HG03135 (cell line): ENCODE measurements at regions not wholly inside any gene's neighbourhood (a gene's known extent, or its start where the extent isn't known, plus 50 kb on each side); places are given as distances from the start of the nearest gene placed in this dataset.
"Not testable (repeated sequence)": the region's sequence is repeated elsewhere in the genome, so short reads cannot be mapped to it uniquely, and the experiment has no call there.

Experiments
- ATAC-seq: cut with Tn5 transposase; IDR thresholded peaks from one replicate; pipeline ENCODE4 v1.9.1; 2021; ENCODE audit warnings: mild to moderate bottlenecking, moderate library complexity; ENCODE audit not compliant: unreplicated experiment

DNA sequence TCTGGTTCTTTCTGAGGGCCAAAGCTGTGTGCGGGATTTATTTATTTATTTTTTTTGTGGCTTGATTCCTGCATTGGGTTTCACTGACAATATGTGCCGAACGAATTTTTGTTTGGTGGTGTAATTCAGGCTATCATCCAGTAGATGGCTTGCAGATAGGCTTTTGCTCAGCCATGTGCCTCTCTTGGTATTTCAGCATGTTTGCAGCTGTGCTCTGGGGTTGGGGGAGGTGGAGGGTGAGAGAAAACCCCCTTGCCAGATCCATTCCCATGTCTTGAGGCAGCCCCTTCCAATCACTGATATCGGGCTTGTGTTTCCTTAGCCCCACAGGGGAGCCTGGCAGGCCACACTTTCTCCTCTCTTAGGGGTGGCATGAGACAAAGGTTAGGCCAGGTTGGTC, 302.4 kb downstream of the PTGER3 start:
- ATAC-seq = no peak

DNA sequence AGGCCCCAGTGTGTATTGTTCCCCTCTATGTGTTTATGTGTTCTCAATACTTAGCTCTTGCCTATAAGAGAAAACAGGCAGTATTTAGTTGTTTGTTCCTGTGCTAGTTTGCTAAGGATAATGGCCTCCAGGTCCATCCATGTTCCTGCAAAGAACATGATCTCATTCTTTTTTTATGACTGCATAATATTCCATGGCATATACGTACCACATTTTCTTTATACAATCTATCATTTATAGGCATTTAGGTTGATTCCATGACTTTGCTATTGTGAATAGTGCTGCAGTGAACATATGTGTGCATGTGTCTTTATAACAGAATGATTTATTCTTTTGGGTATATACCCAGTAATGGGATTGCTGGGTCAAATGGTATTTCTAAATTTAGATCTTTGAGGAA, 301.6 kb downstream of the PTGER3 start:
- ATAC-seq = not testable (repeated sequence)

DNA sequence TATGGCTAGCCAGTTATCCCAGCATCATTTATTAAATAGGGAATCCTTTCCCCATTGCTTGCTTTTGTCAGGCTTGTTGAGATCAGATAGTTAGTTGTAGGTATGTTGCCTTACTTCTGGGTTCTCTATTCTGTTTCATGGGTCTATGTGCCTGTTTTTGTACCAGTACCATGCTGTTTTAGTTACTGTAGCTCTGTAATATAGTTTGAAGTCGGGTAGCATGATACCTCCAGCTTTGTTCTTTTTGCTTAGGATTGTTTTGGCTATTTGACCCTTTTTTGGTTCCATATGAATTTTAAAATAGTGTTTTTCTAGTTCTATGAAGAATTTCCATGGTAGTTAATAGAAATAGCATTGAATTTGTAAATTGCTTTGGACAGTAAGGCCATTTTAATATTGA, 300.5 kb downstream of the PTGER3 start:
- ATAC-seq = not testable (repeated sequence)

DNA sequence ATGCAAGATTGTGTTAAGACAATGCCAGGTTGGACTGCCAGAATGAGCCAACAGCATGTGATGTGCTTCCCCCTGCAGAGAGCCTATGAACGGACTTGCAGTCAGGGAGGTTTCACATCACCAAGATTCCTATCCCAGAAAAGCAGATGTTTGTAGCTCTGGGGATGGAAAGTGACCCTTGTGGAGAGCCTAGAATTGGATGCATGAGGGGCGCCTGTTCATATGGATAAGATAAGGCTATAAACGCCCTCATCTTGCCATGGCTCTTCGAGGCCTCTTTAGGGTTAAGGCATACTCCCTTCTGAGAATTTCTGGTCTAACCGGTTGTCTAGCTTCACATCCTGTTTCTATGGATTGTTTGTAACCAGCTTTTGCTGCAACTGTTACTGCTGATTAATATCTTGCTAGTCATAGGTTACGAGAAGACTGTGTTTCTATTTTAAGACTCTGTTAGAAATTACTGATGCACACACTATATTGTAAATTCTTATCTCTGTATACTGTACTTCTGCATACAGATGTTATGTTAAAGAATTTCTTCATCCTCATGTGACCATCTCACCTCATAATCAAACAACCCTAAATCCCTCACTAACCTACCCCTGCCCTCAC, 295.8 kb downstream of the PTGER3 start:
- not testable (repeated sequence) for ATAC-seq

DNA sequence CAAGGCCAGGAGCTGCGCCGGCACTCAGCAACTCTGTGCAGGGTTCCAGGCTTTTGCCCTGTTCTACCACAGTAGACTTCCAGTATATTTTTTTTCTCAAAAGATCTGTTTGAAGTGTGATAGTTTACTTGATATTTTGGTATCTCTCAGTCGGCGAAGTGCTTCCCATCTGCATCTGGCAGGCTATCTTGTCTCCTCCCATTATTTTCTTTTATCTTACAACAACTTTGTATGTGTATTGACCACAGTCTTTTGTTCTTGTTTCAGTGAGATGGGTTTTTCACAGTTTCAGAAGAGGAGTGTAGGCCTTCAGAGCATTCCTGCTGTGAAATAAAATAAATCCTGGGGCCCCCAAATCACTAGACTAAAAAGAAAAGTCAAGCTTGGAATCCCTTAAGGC, 292.9 kb downstream of the PTGER3 start:
- ATAC-seq = no peak

DNA sequence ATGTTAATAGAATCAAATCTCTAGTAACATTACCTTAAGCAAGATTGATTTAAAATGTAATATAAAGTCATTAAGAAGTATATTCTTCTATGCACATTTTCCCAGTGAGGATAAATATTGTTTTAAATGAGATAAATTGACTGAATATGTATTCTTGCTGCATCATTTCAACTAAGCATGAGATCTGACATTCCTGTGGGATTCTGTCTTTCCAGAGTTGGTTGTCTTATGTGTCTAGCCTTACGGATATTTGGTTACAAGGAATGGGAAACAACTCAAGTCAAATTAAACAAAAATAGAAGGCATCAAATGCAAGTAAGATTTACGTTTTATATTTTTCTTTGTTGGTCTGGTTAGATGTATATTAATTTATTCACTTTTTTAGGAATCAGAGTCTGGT, 287.5 kb downstream of the PTGER3 start:
- no peak for ATAC-seq

DNA sequence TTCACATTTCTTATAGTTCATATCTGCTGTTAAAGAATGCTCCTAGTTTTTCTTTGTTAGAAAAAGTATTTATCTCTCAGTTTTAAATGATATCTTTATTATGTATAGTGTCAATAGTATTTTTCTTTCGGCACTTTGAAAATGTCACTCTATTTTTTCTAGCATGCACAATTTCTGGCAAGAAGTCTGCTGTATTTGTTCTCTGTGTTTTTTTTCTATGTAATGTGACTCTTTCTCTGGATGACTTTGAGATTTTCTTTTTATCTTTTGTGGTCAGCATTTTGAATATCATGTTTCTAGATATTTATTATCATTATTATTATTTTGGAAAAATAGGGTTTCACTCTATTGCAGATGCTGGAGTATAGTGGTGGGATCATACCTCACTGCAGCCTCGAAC, 285.2 kb downstream of the PTGER3 start:
- ATAC-seq = no peak

DNA sequence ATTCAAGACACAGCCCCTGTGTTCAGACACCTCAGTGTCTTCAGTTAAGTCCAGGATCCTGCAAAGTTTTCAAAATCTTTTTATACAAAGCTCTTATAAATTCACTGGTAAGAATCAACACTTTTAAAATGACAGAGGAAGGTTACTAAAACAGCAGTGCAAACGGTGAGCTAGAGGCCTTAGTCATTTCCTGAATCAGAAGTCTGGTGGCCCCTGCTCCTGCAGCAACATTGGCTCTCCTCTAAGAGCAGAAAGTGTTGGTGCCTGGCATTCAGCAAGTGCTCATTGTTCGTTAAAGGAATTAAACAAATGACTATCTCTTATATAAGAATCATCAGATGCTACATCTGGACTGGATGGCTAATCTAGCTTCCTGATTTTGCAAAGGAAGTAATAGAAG, 282.9 kb downstream of the PTGER3 start:
- no peak for ATAC-seq

DNA sequence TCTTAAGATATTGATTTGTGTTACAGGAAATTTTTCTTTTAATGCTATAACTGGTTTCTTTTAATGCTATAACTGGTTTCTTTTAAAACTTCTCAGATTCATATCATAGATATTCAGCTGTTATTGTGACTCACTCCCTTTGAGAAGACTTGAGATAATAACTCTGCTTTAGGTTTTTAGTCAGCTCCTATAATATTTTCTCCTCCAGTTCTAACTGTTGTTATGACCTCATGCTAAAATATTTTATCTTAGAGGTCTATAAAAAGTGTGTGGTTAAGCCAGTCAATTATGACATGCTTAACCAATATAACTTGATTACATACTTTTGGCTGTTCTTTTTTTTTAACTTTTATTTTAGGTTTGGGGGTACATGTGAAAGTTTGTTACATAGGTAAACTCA, 280.2 kb downstream of the PTGER3 start:
- no peak for ATAC-seq

DNA sequence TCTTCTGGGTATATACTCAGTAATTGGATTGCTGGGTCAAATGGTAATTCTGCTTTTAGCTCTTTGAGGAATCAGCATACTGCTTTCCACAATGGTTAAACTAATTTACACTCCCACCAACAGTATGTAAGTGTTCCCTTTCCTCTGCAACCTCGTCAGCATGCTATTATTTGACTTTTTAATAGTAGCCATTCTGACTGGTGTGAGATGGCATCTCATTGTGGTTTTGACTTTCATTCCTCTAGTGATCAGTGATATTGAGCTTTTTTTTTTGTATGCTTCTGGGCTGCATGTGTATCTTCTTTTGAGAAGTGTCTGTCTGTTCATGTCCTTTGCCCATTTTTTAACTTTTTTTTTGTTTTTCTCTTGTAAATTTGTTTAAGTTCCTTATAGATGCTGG, 279.4 kb downstream of the PTGER3 start:
- no peak for ATAC-seq

DNA sequence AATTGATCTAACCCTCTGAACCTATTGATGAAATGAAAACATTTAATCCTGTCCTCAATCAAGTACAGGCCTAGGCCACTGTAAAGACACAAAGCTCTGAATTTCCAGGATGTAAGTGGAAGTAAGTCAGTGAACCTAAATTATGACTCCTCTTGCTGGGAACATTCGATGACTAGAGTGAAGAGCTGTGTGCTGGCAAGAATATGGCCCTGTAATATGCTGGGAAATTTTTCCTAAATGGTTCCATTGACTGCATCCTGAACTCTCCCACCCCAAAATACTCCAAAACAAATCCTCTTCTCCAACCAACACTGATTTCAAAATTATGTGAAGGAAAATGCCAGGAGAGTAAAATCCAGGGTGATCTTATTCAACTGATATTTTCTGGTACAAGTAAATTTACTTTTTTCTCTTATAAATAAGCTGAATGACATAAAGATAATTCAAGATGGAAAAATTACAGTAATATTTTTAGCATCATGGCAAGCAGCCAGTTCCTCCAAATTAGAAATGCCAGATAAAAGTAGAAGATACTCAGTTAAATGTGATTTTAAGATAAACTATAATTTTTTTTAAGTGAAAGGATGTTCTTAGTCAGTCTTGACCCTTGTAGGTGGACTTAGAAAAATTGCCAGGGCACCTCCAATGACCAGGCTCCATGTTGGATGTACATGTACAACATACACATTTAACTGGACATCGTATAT, 269.4 kb downstream of the PTGER3 start:
- ATAC-seq = no peak

DNA sequence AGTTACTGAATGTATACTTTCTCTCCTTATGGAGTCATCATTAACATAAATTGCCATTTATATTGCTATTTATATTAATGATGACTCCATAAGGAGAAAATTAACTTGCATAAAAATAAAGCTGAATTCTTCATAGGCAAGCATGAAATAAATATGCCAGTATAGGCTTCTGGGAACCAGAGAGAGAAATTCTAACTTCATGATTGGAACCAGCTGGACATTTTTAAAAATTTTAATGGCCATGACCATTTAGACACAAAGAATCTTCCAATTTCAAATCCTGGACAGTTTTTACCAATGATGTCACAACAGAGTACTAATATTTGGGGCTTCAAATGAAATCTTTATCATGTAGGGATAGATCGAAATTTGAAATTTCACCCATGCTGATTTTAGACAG, 268.7 kb downstream of the PTGER3 start:
- ATAC-seq = no peak

DNA sequence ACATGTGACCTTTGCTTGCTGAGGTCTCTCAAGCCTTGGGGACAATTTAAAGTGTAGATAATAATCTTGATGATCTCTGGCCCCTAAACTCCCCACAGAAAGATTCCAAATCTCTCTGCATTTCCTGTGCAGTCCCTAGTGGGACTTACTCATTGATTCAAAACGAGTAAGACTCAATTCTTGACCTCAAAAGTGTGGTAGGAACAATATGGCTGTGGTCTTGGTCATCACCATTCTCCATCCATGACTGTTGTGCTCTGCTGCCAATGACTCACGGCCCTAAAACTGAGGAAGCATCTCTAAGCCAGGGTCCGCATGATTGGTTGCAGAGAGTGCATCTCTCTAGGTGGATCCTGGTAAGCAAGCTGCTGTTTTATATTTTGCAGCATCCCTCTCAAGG, 268.0 kb downstream of the PTGER3 start:
- ATAC-seq = no peak

DNA sequence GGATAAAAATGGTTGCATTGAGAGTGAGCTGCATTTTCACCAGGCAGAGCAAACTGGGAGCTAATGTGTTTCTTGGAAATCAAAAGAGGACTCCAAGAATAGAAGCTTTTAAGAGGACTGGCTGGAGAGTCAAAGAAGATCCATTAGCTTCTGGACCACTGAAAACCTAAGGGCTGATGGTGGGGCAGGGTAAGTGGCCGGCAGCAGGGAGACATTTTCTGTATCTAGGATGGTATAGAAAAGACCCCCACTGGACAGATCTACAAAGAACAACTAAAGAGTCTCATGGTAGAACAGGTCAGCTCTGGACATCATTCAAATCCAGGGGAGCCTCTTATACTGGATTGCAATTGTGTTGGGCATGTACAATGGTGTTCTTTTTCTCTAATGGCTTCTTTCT, 262.3 kb downstream of the PTGER3 start:
- no peak for ATAC-seq

DNA sequence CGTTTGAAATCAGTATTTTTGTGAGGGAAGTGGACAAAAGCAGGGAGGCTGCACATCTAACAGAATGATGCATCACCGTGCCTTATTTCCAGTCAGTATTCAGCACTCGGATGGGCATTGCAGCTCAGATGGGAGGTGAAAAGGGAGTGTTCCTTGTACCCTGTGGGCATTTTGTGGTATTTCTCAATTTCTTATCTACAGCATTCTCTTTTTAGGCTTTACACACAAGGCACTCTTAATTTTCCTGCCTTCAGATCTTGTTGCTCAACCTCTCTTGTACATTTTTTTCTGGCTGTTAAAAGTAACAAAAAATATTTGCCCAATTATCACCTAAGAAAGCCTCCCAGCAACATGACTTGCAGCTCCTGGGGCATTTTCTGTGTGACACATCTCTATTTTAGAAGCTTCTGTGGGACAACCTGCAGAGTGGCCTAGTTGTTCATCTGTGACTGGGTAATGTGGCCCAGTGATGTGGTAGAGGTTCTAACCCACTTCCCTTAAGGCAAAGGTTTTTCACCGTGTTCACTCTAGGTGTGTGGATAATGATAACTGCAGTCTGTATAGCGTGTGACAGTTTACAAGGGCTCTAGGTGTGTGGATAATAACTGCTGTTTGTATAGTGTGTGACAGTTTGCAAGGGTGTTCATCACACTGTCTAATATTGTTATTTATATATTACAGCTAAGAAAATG, 257.2 kb downstream of the PTGER3 start:
- ATAC-seq = no peak

DNA sequence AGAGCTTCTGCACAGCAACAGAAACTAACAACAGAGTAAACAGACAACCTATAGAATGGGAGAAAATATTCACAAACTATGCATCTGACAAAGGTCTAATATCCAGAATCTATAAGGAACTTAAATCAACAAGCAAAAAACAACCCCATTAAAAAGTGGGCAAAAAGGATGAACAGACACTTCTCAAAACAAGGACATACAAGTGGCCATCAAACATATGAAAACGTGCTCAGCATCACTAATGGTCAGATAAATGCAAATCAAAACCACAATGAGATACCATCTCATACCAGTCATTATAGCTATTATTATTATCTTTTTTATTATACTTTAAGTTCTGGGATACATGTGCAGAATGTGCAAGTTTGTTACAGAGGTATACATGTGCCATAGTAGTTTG, 252.6 kb downstream of the PTGER3 start:
- not testable (repeated sequence) for ATAC-seq

DNA sequence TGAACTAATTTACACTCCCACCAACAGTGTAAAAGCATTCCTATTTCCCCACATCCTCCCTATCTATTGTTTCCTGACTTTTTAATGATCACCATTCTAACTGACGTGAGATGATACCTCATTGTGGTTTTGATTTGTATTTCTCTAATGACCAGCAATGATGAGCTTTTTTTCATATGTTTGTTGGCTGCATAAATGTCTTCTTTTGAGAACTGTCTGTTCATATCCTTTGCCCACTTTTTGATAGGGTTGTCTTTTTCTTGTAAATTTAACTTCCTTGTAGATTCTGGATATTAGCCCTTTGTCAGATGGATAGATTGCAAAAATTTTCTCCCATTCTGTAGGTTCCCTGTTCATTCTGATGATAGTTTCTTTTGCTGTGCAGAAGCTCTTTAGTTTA, 251.3 kb downstream of the PTGER3 start:
- ATAC-seq = not testable (repeated sequence)

DNA sequence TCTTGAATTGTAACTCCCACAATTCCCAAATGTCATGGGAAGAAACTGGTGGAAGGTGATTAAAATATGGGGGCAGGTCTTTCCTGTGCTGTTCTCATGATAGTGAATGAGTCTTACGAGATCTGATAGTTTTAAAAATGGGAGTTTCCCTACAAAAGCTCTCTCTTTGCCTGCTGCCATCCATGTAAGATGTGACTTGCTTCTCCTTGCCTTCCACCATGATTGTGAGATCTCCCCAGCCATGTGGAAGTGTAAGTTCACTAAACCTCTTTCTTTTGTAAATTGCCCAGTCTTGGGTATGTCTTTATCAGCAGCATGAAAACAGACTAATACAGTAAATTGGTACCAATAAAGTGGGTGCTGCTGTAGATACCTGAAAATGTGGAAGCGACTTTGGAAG, 245.0 kb downstream of the PTGER3 start:
- ATAC-seq = not testable (repeated sequence)

DNA sequence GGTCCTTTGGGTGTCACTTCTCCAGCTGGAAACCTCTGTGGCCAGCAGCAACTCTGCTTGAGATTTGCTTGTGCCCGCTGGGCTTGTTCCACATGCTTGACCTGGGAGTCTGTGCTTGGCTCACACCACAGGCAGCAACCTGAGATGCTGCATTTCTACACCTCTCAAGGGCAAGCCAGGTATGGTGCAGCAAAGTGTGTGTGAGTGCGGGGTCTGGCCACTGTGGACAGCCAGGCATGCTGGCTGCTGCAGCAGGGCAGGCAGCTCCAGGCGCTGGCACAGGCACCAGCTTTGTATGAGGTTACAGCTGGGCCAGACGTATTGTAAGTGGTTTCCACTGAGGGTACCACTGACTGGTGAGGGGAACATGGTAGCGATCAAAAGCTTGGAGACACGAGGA, 242.0 kb downstream of the PTGER3 start:
- ATAC-seq = no peak

DNA sequence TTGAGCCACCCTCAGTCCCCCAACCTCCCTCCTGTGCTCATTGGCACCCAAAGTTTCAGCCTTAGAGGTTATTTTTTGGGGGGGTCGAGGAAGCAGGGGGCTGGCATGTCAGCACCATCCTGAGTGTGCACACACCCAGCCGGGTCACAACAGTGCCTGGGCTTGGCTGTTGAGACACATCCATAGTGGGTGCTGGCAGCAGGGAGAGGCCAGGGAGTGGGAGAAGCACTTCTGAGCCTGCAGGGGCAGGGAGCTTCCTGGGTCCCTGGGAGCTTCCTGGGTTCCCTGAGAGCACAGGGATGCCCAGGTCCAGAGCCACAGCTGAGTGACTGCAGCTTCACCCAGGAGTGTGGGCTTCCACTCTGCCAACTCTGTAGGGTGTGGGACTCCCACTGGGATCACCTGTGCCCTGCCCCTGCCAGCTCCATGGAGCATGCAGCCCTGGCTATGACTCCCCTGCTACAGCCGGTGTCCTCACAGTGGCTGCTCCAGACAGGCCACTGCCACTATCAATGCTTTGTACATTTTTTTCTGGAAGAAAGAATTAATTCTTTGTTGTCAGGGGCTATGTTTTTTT, 240.4 kb downstream of the PTGER3 start:
- ATAC-seq = no peak

DNA sequence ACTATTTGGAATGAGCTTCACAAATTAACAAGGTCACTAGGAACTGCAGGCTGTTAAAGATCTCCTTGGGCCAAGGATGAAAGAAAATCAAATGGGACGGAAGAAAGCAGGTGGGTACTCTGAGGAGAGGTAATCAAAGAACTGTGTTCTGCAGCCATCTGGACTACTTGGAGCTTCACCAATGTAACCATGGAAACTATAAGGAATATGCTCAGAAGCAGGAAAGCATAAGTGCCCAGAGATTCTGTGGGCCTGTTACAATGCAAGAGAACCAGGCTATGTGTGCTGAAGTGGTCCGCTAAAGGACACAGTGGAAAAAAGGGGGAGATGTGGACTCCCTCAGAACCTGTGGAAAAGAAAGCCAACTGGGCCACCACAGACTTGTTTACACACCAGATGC, 238.5 kb downstream of the PTGER3 start:
- no peak for ATAC-seq

DNA sequence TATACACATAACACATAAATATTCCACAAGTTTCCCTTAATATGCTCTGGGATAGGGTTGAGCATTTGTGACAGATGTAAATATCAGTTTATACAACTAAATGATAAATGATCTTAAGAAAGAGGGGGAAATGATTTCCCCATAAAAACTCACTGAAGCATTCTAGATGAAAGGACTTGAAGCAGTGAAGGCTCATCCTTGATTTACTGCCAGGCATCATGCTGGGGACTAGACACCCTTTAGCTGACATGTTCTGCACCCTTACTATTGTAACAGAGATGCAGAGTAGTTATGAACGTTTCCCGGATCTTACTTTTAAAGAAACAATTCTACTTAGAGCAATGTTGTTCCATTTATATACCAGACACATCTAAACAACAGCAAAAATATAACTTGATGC, 235.8 kb downstream of the PTGER3 start:
- ATAC-seq = no peak
